ENCODE measurements at regions not wholly inside any gene's neighbourhood (a gene's known extent, or its start where the extent isn't known, plus 50 kb on each side); places are given as distances from the start of the nearest gene placed in this dataset.

GRCh38 chr16:63018581-63019223, 982.5 kb upstream of the CDH8 start:
- no peak for DNase-seq
- Histone ChIP-seq H3K9me3 (no peaks in the 10 kb centered on the region), H3K4me1 (no peaks in the 10 kb centered on the region), H3K4me3 (no peak overlapping the region), H3K27me3 (no peaks in the 10 kb centered on the region), H3K27ac (no peak overlapping the region), H3K36me3 (ENCODE audit: low read depth, missing control alignments) (no peaks in the 10 kb centered on the region)
- WGBS, 2 donors, result 85 to 92% methylated on average over 7 of the region's 7 CpGs
- intact Hi-C loops (cut with DNase I; ENCODE audit: low total_unique reads), result no loop called here
- TF ChIP-seq POLR2A (IDR thresholded peaks at IDR 0.05), result no peak
- TF ChIP-seq, protein P1, sequence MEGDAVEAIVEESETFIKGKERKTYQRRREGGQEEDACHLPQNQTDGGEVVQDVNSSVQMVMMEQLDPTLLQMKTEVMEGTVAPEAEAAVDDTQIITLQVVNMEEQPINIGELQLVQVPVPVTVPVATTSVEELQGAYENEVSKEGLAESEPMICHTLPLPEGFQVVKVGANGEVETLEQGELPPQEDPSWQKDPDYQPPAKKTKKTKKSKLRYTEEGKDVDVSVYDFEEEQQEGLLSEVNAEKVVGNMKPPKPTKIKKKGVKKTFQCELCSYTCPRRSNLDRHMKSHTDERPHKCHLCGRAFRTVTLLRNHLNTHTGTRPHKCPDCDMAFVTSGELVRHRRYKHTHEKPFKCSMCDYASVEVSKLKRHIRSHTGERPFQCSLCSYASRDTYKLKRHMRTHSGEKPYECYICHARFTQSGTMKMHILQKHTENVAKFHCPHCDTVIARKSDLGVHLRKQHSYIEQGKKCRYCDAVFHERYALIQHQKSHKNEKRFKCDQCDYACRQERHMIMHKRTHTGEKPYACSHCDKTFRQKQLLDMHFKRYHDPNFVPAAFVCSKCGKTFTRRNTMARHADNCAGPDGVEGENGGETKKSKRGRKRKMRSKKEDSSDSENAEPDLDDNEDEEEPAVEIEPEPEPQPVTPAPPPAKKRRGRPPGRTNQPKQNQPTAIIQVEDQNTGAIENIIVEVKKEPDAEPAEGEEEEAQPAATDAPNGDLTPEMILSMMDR (IDR thresholded peaks at IDR 0.05), result no peak

DNA sequence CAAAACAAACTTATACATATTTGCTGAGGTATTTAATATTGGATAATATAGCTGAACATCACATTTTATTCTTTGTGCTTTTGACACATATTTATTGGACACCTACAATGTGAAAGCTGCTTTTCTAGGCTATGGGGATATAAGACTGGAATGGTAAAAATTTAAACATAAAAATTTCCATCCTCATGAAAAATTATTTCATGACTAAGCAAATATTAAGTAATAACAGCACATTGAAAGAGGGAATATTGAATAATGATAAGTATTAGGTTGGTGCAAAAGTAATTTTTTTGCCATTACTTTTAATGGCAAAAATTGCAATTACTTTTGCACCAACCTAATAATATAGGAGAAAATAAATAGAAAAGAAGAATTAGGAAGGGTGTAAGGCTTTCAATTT, 972.5 kb upstream of the CDH8 start:
- Histone ChIP-seq H3K36me3 (ENCODE audit: low read depth, missing control alignments) (no peaks in the 10 kb centered on the region), H3K27me3 (no peaks in the 10 kb centered on the region), H3K9me3 (no peaks in the 10 kb centered on the region), H3K27ac (no peak overlapping the region), H3K4me3 (no peak overlapping the region), H3K4me1 (no peaks in the 10 kb centered on the region)
- DNase-seq, result no peak
- TF ChIP-seq, protein P1 (IDR thresholded peaks at IDR 0.05), result no peak
- TF ChIP-seq POLR2A (IDR thresholded peaks at IDR 0.05), result no peak
- intact Hi-C loops (cut with DNase I; ENCODE audit: low total_unique reads), result no loop called here

GRCh38 chr16:63005356-63005755, 969.1 kb upstream of the CDH8 start:
- Histone ChIP-seq H3K9me3 (no peaks in the 10 kb centered on the region), H3K27me3 (no peaks in the 10 kb centered on the region), H3K4me1 (no peaks in the 10 kb centered on the region), H3K4me3 (no peak overlapping the region), H3K36me3 (ENCODE audit: low read depth, missing control alignments) (no peaks in the 10 kb centered on the region), H3K27ac (no peak overlapping the region)
- 61 to 74% methylated on average over 3 of the region's 3 CpGs for WGBS, 2 donors
- DNase-seq, result no peak
- TF ChIP-seq, protein P1 (IDR thresholded peaks at IDR 0.05), result no peak
- TF ChIP-seq POLR2A (IDR thresholded peaks at IDR 0.05), result no peak
- intact Hi-C loops (cut with DNase I; ENCODE audit: low total_unique reads), result no loop called here

GRCh38 chr16:62989480-62989879, 953.2 kb upstream of the CDH8 start:
- no peaks in the 10 kb centered on the region for H3K27me3 ChIP-seq
- H3K36me3 ChIP-seq (ENCODE audit: low read depth, missing control alignments), result no peaks in the 10 kb centered on the region
- H3K9me3 ChIP-seq, result no peaks in the 10 kb centered on the region
- H3K27ac ChIP-seq, result no peak overlapping the region
- no peaks in the 10 kb centered on the region for H3K4me1 ChIP-seq
- WGBS, 2 donors, result 79 to 98% methylated on average over 1 of the region's 1 CpG
- H3K4me3 ChIP-seq, result no peak overlapping the region
- intact Hi-C loops (cut with DNase I; ENCODE audit: low total_unique reads), result no loop called here
- no peak for DNase-seq
- TF ChIP-seq, protein P1 (IDR thresholded peaks at IDR 0.05), result no peak
- TF ChIP-seq POLR2A (IDR thresholded peaks at IDR 0.05), result no peak

DNA sequence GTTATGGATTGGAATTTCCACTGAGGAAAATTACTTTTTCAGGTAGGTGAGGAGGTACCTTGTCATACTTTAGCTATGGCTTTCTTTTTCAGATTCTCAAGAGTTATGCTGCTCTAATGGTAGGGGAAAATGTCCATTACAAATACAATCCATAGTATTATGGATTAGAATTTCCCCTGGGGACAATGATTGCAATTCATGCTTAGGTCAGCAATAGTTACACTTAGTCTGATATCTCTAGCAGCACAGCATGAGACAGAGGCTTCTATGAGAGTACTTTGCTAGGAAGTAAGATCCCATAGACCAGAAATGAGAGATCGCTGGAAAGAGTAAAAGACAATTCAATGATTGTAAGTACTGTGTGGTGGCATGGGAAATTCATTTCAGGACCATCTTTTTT, 949.5 kb upstream of the CDH8 start:
- intact Hi-C loops (cut with DNase I; ENCODE audit: low total_unique reads), result no loop called here
- Histone ChIP-seq H3K4me1 (no peaks in the 10 kb centered on the region), H3K27ac (no peak overlapping the region), H3K4me3 (no peak overlapping the region), H3K36me3 (ENCODE audit: low read depth, missing control alignments) (no peaks in the 10 kb centered on the region), H3K9me3 (no peaks in the 10 kb centered on the region), H3K27me3 (no peaks in the 10 kb centered on the region)
- no peak for TF ChIP-seq POLR2A (IDR thresholded peaks at IDR 0.05)
- TF ChIP-seq, protein P1 (IDR thresholded peaks at IDR 0.05), result no peak
- 96% methylated on average over 1 of the region's 1 CpG for whole genome bisulfite sequencing, 2 donors
- no peak for DNase-seq

Measured in testis (tissue), 2 donors.